SK-MEL-5 (cell line): ENCODE measurements at regions not wholly inside any gene's neighbourhood (a gene's known extent, or its start where the extent isn't known, plus 50 kb on each side); places are given as distances from the start of the nearest gene placed in this dataset.

Source experiments
- DNase-seq: peaks from one replicate; pipeline ENCODE4 v3.0.0-alpha.2; 2016; ENCODE audit warnings: low read depth, low spot score
- in situ Hi-C: cut with HindIII; loops from 2 replicates; pipeline ENCODE4 v1.10.0; 2016; ENCODE audit warnings: low sequenced_read_pairs, high pct_unique_total_duplicates, low pct_unique_long_range_greater_than_20kb

- DNase-seq: no peak
- in situ Hi-C loops: no loop called here
Observed at GRCh38 chr13:110023729-110024644, 237.6 kb upstream of the IRS2 start.

- DNase-seq: no peak
- in situ Hi-C loops: no loop called here
Observed at GRCh38 chr13:110018009-110018408, 231.6 kb upstream of the IRS2 start.

GRCh38 chr13:110017379-110017778 is 231.0 kb upstream of the IRS2 start:
- in situ Hi-C loops: no loop called here
- DNase-seq: peak; percentile 55

- no peak for DNase-seq
- in situ Hi-C loops: no loop called here
Observed at GRCh38 chr13:110015253-110015652, 228.9 kb upstream of the IRS2 start.

- in situ Hi-C loops: no loop called here
Observed at GRCh38 chr13:110014719-110015118, 228.3 kb upstream of the IRS2 start.

GRCh38 chr13:110012102-110012739 is 225.8 kb upstream of the IRS2 start:
- DNase-seq: peak; percentile 32
- in situ Hi-C loops: no loop called here

More at GRCh38 chr13:110014719-110015118, 228.3 kb upstream of the IRS2 start:
- DNase-seq: no peak

- in situ Hi-C loops: no loop called here
- DNase-seq: peak; percentile 13
Observed at GRCh38 chr13:110010404-110011138, 224.2 kb upstream of the IRS2 start.

- in situ Hi-C loops: no loop called here
Observed at GRCh38 chr13:110008816-110009215, 222.4 kb upstream of the IRS2 start.

GRCh38 chr13:110006304-110006703 is 219.9 kb upstream of the IRS2 start:
- in situ Hi-C loops: no loop called here
- no peak for DNase-seq

More at GRCh38 chr13:110008816-110009215, 222.4 kb upstream of the IRS2 start:
- no peak for DNase-seq

GRCh38 chr13:110005563-110005962 is 219.2 kb upstream of the IRS2 start:
- DNase-seq: no peak
- in situ Hi-C loops: no loop called here

GRCh38 chr13:110004814-110005213 is 218.4 kb upstream of the IRS2 start:
- no peak for DNase-seq
- in situ Hi-C loops: no loop called here

- in situ Hi-C loops: no loop called here
- DNase-seq: no peak
Observed at GRCh38 chr13:110001670-110002275, 215.4 kb upstream of the IRS2 start.

GRCh38 chr13:110000534-110001345 is 214.4 kb upstream of the IRS2 start:
- in situ Hi-C loops: no loop called here
- DNase-seq: no peak

GRCh38 chr13:109999659-110000533 is 213.5 kb upstream of the IRS2 start:
- in situ Hi-C loops: no loop called here
- no peak for DNase-seq

- in situ Hi-C loops: no loop called here
- peak; percentile 64 for DNase-seq
Observed at GRCh38 chr13:109998684-109999533, 212.5 kb upstream of the IRS2 start.
